ENCODE measurements at regions not wholly inside any gene's neighbourhood (a gene's known extent, or its start where the extent isn't known, plus 50 kb on each side); places are given as distances from the start of the nearest gene placed in this dataset.
A peak's percentile ranks its signal among the peaks of the same experiment; 100 is the strongest.
"Not testable (repeated sequence)": the region's sequence is repeated elsewhere in the genome, so short reads cannot be mapped to it uniquely, and the experiment has no call there.

DNA sequence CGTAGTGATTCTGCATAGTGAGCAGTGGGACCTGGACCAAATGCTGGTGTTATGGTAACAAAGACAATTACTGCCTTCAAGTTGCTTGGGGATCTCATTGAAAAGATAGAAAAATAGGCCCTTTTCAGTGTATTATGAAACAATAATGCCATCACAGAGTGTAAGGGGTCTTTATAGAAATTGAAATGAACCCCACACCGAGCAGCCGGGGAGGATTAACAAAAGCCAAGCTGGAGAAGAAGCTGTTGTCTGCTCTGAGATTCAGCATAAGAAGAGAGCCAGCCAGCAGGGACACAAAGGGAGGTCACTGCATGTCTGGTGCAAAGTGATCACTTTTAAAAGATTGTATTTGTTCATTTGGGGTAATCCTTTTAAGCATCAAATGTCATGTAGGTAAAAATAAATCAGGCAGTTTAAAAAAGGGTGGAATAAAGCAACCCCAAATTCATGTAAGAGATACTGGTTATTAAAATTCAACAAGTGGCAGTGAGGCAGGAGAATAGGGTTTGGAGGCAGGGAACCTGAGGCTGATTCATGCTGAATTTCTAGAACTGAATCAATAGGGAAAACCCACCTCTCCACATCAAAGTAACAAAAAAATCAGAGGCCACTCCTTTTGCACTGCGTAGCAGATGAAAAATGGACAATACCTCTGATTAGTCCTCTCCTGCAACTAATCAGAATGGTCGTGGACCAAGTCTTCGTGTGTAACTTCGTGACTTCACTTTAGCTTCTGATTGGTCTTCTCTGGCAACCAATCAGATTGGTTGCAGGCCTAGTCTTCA is 1548.3 kb upstream of the SLC10A2 start:
- intact Hi-C loops (cut with DNase I), result no loop called here
- no peak for DNase-seq

DNA sequence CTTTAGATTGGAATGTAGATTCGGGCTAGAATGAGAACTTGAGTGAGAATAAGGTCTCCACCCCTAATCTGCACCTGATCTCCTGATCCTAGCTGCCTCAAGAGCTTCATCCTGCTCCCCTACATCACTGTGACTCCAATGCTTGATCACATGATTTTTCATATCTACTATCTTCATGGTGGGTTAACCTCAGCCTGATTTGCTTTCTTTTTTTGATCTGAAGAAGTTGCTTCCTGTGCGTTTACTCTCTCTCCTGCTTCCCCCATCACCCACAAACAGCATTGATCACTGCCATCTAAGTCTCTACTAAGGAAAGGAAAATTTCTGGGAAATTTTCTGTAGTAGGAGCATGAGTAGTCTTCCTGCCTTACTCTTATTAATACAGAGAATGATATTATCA is 1542.1 kb upstream of the SLC10A2 start:
- intact Hi-C loops (cut with DNase I), result no loop called here
- no peak for DNase-seq

DNA sequence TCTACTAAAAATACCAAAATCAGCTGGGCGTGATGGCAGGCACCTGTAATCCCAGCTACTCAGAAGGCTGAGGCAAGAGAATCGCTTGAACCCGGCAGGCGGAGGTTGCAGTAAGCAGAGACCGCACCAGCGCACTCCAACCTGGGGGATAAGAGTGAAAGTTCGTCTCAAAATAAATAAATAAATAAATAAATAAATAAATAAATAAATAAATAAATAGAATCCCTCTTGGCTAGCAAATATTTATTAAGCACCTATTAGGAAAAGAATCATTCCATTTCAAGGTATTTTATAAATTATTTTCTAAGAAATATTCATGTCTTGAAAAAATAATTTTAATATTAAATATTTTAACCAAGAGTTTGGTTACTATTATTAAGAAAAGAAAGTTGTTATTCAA is 1539.2 kb upstream of the SLC10A2 start:
- peak in 1 of 10 donors; percentile 53 for DNase-seq

DNA sequence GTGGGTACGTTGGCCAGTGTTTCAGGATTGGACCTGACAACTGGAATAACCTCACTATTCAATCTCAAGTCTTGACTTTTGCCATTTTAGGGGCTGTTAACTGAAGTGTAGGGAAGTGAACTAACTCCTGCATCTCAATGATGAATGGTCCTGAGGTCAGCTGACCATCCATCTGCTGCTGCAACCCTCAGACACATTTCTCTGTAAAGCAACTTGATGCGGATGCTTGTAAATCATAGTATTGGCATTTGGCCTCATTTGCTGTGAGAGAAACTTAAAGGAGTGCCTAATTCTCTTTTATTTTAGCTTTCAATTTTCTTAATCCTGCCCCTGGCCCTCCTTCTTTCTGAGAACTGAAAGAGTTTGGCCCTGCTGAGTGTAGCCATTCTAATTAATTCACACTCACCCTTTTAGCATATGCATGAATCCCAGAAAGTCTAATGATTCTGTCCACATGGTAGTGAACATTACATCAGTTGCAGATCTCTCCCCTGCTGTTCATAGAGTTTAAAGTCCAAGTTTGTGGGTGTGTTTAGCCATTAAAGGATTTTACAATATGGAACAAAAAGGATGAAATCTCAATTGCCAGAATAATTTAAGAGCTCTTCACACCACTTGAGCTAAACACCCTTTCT is 1531.4 kb upstream of the SLC10A2 start:
- DNase-seq, result no peak

More for the DNA sequence above, 1539.2 kb upstream of the SLC10A2 start:
- intact Hi-C loops (cut with DNase I), result not testable (repeated sequence)

DNA sequence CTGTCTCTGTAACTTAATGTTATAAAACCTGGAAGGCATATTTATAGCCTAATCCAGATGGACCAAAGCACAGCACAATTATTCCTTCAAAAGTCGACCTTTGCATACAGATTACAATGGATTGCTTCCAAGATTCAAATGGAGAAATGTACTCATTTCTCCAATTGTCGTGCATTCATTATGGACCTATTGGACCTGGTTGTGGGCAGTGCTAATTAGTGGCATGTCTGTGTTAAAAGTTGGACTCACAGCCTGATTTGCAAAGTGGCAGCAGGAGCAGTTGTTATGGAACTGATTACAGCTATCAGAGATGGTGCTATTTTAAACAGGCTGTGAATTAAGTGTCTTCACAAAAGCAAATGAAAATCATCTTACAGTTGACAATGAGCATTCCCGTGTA is 1529.3 kb upstream of the SLC10A2 start:
- intact Hi-C loops (cut with DNase I), result no loop called here

More for the DNA sequence above, 1531.4 kb upstream of the SLC10A2 start:
- intact Hi-C loops (cut with DNase I), result no loop called here

DNA sequence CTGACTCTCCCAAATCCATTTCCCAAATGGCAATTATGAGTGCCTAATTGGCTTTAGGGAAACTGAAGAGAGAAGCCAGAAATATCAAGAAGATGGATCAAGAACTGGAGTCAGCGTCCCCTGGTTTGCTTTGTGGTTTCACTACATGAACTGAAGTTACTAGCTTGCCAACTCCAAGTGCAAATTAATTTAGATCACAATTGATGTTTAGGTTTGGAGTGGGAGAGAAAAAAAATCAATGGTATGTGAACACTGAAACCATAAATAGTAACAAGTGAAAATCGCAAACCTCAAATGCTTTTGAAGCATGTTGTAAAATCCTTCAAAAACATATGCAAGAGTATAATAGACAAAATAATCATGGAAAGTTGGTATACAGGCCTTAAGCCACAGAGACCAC is 1528.6 kb upstream of the SLC10A2 start:
- intact Hi-C loops (cut with DNase I), result no loop called here
- DNase-seq, result no peak

More for the DNA sequence above, 1529.3 kb upstream of the SLC10A2 start:
- DNase-seq, result no peak

DNA sequence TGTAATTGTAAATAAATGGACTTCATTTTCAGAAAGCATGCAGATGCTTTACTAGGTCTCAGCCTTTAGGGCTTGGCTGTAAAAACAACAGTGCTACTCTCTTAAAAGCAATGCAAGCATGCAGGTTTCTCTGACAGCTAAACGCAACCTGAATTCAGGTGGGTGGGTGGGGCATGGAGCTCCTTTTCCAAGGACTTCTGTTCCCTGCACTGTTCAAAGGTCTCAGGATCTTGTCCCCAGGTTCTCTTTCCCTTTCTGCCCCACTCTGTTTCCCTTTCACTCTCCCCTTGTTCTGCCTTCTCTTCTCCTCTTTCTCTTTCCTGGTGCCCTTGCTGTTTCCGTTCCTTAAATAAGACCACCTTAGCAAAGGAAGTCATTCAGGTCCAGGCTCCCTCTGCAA is 1527.5 kb upstream of the SLC10A2 start:
- intact Hi-C loops (cut with DNase I), result no loop called here
- no peak for DNase-seq

DNA sequence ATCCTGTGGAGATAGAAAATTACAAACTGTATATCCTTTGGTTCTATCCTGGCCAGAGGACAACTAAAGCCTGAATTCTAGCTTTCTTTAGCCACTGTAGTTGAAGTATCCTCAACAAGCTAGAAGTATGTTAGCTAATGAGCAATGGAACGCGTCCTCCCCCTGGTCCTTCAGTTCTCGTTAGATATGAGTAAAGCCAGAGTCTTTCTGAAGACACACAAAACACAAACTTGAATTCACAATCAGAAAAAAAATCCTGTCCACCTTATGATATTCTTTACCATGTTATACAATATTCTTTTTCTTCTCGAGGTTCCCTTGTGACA is 1527.0 kb upstream of the SLC10A2 start:
- DNase-seq, result no peak
- intact Hi-C loops (cut with DNase I), result no loop called here

DNA sequence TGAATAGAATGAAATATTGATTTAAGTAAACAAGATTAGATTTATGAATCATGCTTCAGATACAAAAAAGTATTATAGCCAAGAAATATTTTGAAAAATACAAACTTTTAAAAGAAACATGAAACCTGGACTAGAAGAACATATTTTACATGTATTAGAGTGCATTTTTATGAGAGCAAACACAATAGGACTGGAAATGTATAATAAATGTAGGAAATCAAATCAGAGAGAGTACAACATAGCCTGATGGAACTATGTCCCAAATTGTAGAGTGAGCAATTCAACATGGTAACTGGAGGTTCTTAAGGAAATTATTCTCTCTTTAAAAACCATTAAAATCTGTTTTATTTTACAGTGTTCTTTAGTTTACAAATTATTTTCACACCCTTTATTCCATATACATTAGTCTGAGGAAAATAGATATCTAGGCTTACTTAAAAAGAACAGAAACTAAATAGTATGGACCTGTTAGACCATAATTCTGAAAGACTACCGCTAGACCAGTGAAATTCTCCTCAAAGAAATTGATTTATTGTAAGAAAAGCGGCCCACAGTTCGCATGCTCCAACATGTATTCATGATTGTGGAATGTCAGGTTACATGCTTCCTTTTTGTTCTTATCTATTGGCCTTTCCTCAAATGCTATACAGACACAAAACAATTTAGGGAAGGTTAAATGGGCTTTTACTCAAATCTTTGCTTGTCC is 1526.5 kb upstream of the SLC10A2 start:
- intact Hi-C loops (cut with DNase I), result no loop called here
- no peak for DNase-seq

DNA sequence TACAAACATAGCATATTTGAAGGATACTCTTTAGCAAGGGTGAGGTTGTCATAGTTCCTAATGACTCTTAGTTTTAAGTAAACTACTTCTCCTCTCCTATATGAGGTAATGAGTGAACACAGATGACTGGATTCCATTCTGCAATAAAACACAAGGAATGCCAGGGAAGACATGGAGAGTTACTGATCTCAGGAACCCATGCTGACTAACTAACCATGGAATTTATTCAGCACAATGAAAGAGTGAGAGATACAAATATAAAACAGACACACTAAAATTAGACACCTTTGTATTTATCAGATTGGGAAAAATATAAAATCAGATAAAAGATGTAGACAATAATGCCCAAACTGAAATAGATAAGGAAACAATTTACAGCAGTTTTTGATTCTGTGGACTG is 1525.9 kb upstream of the SLC10A2 start:
- intact Hi-C loops (cut with DNase I), result no loop called here
- DNase-seq, result no peak

DNA sequence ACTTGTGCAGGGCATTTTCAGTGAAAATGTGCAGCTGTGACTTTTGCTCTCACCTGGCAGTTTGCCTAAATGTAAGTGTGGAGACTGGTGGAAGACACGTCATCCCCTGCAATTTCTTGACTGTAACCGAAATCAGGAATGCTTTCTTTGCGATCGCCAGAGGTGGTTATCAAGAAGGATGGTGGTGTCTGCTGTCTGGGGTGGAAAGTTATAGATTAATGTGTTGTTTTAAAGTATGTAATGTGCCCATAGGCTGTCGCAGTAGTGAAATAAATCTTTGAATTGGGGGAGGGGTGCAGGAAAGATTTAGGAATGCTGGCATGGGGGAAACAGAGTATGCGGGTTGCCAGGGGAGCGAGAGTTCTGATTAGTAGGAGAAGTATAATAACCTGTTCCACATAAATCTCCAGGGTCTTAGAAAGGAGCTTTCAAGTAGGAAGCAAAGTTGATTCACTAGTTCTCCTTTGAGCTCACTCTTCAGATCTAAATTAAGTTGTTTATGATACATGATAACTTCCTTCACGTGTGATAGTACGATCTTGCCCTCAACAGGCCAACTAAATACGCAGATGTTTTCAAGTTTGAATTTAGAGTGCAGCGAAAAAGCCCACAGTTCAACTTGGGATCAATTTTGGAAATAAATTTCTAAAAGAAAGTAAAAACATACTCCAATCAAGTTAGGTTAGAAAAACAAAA is 1520.0 kb upstream of the SLC10A2 start:
- no peak for DNase-seq
- intact Hi-C loops (cut with DNase I), result no loop called here

DNA sequence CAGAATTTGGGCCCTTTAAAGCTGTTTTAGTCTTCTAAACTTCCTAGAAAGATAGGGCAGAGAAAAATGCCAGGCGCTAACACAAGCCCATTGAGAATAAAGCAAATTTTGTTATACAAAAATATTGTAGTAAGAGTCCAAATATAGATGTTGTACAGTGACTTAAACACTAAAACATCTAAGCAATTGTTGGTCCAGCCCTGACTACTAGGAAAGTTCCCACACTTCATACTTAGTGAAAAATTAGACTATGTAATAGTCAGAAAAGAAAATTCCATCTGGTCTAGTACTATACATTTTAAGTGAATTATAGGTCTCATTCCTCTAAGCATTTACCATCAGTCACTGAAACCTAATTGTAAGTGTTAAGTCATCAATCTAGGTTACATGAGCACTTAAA is 1518.3 kb upstream of the SLC10A2 start:
- no peak for DNase-seq
- intact Hi-C loops (cut with DNase I), result no loop called here

DNA sequence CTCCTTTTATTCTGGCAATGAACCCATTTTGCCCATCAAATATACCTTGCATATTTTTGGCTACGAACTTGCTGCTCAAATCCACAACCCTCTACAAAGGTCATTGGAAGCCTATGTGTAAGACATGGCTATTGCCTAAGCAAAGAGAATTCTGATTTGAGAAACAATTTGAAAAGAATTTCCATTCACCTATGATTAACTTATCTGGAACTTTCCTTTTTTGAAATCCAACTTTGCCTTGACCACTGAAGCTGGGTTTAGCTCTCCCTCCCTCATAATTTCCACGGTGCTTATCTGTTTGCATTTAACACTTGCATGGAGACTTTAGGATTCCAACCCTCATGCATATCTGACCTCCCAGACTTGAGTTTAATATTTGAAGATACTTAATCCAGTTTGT is 1514.7 kb upstream of the SLC10A2 start:
- intact Hi-C loops (cut with DNase I), result no loop called here
- DNase-seq, result no peak

DNA sequence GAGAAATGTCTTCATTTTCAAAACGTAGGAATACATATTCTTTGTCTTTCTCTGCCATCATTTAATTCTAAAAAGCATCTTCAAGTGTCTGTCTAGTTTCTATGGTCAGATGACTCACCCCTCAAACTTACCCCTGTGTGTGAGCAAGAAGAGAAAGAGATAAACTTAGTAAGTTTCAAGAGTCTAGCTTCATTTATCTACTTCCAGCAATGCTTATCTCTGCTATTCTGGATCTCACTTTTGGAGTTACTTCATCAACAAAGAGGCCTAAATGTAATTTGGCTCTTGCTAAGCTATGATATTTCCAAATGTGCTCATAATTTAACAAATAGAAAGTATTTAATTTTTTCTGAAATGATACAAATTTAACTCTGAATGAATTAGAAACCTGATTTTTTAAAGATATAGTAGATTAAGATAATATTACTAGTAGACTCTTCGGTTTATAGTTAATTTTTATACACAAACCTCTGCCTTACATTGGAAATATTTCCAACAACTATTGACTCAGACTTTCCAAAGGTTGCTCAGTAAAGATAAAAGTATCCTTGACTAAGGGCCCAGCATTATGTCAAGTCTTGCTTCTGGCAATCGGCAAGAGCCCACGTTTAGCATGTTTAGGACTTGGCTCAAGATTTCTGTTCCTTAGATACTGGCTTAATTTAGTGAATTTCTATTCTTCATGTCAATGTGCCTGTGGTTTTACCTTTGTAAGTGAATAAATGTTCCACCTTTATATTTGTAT is 1511.0 kb upstream of the SLC10A2 start:
- intact Hi-C loops (cut with DNase I), result no loop called here
- DNase-seq, result no peak

DNA sequence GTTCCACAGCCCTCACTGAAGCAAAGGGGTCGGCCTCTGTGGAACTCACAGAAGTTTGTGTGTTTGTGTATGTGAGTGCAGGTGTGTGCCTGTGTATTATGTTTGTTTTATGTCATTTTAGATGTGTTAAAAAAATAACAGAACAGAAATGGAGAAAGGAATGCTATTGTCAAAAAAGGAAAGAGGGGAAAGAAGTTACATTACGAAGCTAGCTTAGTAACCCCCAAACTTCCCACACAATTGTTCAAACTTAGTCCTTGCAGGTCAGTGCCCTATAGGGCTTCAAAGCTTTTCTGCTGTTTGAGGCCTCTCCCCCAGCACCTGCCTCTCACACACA is 1505.6 kb upstream of the SLC10A2 start:
- intact Hi-C loops (cut with DNase I), result loop anchor here (2.0 to 5.0 kb wide), 2 partner anchors 630 to 1961 kb away; no protein-coding TSS in a partner anchor
- DNase-seq, result no peak

DNA sequence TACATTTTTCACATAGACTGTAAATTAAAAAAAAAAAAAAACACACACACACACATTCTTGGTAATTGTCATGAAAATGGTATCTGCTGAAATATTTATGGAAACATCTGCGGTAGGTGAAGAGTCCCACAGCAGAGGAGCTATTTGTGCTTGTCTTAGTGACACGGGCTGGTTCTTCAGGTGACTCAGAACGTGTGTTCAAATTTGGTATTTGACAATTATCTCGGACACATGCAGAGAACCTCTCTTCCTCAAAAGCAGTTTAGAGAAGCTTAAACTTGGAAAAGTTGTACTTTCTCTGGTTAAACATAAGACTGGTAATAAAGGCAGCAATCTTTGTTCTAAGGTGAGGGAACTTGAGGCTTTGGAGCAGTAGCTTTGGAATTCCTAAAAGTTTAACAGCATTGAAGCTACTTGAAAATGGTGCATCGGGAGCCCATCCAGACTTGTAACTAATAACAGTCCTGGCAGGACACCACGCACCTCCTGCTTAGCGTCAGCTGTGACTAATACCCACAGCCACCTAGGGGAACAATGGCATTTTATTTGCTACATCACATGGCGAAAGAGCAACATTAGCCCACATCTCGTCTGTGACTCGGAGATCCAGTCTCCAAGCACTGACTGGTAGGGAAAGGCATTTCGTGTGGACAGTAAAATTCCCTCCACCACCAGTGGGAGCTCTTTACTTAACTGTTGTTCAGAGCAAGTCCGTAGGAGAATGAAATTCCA is 1505.1 kb upstream of the SLC10A2 start:
- DNase-seq, result peak in 9 of 10 donors; percentile 28 to 90 (median 71)
- intact Hi-C loops (cut with DNase I), result loop anchor here (2.0 to 5.0 kb wide), 2 partner anchors 631 to 1961 kb away; no protein-coding TSS in a partner anchor

DNA sequence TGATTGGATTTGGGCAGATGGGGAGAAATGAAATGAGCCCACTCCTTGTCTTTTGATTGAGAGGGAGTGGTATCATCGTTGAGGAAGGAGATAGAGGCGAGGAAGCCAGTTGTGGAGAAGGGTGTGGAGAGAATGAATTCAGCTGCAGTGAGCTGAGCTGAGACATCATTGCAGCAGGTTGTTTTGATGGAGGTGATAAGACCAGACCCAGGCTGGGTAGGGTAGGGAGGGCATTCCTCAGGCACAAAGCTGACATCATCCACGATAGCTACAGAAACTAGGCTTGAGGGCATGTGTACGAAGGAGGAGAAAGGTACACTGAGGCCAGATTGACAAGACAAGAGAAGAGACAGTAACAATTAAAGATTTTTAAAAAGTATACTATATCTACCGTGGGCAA is 1500.9 kb upstream of the SLC10A2 start:
- no peak for DNase-seq
- intact Hi-C loops (cut with DNase I), result no loop called here

DNA sequence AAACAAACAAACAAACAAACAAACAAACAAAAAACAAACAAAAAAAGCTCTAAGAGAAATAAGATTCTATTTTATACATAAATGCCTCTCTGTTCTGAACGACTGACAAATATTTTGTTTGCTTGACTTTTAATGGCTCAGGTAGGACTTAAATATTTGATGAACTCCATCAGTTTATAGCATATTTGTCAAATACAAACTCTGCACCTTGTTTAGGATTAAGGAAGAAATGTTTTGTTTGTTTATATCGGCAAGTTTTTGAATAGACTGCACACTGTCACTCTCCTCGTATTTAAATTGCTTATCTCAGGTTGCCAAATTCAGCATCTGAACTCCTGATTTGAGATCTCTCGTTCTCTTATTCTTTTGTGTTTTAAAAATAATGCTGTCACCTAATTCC is 1499.7 kb upstream of the SLC10A2 start:
- no peak for DNase-seq
- intact Hi-C loops (cut with DNase I), result no loop called here

DNA sequence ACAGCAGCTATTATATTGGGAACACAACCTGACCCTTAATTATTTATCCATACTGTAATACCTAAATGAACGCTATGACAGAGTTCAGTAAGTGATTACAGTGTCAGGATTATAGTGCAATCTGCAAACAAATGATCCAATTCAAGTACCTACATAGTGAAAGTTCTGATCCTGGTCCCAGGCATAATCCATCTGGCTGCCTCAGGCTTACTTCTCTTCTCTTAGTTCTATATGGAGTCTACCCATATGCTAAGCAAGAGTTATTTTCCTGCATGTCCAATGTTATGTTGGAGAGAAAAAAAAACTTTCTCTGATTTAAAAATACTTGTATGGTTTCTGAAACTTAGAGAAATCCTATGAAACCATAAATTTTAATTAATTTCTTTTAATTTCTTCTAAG is 1487.7 kb upstream of the SLC10A2 start:
- DNase-seq, result no peak
- intact Hi-C loops (cut with DNase I), result no loop called here

DNA sequence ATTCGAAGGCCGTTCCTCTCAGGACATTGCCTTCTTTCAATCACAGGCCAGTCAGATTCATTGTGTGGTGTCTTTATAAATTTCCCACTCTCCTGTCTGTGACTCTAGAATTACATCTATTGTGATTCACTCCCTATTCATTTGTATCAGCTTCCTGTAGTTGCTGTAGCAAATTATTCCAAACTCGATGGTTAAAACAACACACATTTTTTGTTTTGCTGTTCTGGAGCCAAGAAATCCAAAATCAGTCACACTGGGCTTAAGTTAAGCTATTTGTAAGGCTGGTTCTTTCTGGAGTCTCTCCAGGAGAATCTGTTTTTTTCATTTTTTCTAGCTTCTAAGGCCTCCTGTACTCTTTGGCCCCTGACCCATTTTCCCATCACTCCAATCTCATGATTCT is 1487.0 kb upstream of the SLC10A2 start:
- DNase-seq, result no peak
- intact Hi-C loops (cut with DNase I), result no loop called here

Measured in posterior cingulate gyrus (tissue), 11 donors.